GM18868 (cell line): ENCODE measurements at regions not wholly inside any gene's neighbourhood (a gene's known extent, or its start where the extent isn't known, plus 50 kb on each side); places are given as distances from the start of the nearest gene placed in this dataset.

Experiments used
- ATAC-seq: cut with Tn5 transposase; IDR thresholded peaks from one replicate; pipeline ENCODE4 v1.9.1; 2021; ENCODE audit warnings: mild to moderate bottlenecking, moderate library complexity; ENCODE audit not compliant: unreplicated experiment

- no peak for ATAC-seq
Measured at GRCh38 chr4:125735102-125735501, 420.3 kb downstream of the FAT4 start.

- ATAC-seq: no peak
Measured at GRCh38 chr4:125736057-125736456, 421.3 kb downstream of the FAT4 start.

- ATAC-seq: no peak
Measured at GRCh38 chr4:125739760-125740159, 425.0 kb downstream of the FAT4 start.

GRCh38 chr4:125741825-125742452 lies 427.2 kb downstream of the FAT4 start:
- ATAC-seq: peak; percentile 59

GRCh38 chr4:125744891-125745364 lies 430.2 kb downstream of the FAT4 start:
- no peak for ATAC-seq

DNA sequence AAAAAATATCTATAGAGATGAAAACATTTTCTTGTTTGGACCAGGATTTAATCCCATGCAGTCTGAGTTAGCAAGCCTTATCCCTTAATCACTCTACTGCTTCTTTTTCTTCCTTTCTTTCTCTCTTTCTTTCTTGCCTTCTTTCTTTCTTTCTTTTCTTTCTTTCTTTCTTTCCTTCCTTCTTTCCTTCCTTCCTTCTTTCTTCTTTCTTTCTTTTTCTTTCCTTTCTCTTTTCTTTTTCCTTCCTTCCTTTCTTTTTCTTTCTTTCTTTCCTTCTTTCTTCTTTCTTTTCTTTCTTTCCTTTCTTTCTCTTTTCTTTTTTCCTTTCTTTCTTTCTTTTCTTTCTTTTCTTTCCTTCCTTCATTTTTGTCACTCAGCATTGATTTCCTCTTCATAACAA lies 434.6 kb downstream of the FAT4 start:
- ATAC-seq: no peak

DNA sequence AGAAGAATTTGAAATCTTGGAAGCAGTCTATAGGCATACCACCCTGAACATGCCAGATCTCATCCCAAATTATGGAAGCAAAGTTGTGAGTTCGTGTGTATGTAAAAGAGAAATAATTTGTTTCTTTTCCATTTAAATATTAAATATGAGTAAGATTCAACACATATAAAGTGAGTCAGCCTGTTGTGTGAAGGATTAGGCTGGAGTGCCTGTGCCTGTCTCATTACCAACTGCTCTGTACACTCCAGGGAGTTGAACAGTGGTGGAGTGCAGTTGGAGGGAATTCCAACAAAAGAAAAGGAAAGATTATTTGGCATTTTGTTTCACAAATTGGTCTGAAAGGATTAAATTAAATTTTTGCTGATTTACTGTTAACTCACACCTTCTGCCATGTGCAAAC lies 435.6 kb downstream of the FAT4 start:
- ATAC-seq: no peak

DNA sequence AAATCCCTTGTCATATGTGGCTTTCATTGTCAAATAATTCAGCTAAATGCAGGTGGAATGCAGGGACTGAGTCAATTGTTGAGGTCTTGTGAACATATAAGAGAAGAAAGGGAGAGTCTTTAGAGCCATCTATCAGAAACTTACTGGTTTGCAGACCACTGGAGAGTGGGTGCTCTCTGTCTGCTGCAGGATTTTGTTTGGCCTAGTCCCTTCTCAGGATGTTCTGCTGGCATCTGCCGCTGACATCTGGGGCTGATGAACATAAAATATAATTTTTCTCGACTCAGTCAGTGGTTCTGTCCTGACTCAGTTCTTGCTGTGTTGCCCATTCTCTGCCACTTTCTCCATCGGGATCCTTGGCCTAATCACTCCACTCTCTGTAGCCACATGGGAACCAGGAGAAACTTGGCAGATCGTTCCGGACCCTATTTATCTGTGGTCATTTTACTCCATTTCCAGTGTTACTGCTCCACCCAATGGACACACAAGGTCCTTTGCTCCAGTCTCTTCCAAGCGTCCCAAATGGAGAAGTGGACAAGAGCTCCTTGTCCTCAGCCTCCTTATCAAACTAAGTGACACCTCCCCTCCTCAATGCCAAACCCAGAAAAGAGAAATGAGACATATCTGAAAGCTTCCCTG lies 436.2 kb downstream of the FAT4 start:
- no peak for ATAC-seq

- no peak for ATAC-seq
Measured at GRCh38 chr4:125758438-125758837, 443.7 kb downstream of the FAT4 start.

DNA sequence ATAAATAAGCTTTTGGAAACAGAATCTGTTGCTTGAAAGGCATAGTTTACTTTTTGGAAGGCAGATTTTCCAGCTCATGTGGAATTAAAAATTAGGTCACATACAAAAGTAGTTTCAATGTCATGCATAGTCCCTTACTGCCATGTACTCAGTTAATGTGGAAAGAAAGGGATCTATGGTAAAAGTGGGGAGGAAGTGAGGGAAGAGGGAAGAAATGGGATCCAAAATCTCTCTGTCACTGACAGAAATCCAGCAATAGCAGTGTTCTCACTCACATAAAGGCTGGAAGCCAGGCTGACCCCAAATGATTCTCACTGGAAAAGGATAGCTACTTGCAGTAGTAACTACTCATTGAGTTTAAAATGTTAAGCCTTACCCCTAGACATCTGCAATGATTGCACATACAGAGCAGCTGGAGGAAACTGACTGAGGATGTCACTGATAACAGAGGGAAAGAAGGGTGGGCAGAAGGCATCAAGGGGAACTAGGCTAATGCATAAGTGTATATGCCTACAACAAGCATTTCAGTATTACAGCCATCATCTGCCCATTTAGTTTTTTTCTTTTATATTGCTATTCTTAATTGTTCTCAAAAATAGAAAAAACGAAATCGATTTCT lies 445.6 kb downstream of the FAT4 start:
- no peak for ATAC-seq

- ATAC-seq: no peak
Measured at GRCh38 chr4:125760956-125761355, 446.2 kb downstream of the FAT4 start.

DNA sequence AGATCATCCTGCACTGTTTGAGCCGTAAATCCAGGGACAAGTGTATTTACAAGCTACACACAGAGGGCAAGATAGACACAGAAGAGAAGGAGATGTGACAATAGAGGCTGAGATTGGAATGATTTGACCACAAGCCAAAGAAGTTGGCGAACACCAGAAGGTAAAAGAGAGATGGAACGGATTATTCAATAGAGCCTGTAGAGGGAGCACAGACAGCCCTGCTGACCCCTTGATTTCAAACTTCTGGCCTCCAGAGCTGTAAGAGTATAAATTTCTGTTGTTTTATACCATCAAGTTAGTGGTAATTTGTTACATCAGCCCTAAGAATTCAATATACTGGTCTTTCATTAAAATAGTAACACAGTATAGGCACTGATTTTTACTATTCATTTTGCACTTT lies 447.8 kb downstream of the FAT4 start:
- ATAC-seq: no peak

DNA sequence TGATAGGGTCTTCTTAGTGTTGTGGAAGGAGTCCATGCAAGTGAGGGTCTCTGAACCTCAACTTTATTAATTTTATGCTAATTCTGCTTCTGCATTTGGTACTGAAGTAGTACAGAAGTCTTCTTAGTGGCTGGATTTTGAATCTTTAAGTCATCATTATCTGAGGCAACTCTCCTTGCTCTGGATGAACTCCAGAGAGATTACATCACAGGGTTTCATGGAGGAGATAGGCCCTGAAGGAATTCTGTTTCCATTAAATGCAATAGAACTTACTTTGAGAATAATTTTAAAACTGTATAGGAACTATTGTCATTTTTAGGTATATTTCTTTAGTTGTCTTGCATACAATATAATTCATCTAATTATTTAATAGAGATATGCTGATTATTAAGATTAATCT lies 451.2 kb downstream of the FAT4 start:
- no peak for ATAC-seq

DNA sequence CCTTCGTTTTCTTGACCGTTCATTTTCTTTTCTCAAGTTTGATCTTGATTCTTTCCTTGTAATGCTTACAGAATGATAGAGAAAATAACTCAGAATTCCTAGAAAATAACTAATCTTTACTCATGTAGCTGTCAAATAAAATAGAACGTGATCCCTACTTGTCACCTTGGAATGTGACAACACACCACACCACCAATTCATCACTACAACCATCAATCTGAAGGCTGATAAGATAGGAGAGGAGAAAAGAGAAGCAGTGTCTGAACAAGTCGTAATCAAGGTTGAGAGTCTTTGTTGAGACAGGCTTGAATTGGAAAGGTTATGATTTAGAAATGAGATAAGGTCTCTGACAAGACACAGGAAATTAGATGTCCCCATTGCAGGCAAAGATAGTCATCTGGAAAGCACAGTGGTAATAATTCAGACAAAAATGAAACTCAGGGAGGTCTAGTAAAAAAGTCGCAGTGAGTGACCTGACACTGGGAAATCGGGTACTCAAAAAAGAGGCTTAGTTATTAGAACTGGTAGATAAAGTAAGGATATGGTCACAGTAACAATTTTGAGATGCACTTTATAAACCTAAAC lies 456.2 kb downstream of the FAT4 start:
- ATAC-seq: no peak

GRCh38 chr4:125772680-125773079 lies 457.9 kb downstream of the FAT4 start:
- no peak for ATAC-seq

GRCh38 chr4:125773502-125773901 lies 458.7 kb downstream of the FAT4 start:
- ATAC-seq: no peak

DNA sequence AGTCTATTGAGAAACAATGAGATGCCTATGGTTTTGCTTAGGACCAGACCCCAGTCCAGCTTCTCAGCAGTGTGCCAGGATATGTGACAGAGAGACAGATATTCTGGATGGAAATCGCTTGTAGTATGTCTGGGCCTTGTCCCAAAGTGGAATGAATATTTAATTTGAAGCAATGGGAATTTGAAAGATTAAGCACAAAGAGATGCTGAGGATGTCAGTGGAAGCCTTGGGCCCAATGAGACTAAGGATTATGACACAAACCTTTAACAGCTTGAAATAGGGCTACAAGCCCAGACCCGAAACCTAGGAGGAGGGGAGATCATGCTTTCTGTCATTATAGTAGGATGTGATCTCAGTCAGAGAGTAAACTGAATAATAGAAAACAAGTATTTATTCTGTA lies 459.2 kb downstream of the FAT4 start:
- ATAC-seq: no peak

- no peak for ATAC-seq
Measured at GRCh38 chr4:125776146-125776545, 461.4 kb downstream of the FAT4 start.

- ATAC-seq: no peak
Measured at GRCh38 chr4:125780164-125780563, 465.4 kb downstream of the FAT4 start.

DNA sequence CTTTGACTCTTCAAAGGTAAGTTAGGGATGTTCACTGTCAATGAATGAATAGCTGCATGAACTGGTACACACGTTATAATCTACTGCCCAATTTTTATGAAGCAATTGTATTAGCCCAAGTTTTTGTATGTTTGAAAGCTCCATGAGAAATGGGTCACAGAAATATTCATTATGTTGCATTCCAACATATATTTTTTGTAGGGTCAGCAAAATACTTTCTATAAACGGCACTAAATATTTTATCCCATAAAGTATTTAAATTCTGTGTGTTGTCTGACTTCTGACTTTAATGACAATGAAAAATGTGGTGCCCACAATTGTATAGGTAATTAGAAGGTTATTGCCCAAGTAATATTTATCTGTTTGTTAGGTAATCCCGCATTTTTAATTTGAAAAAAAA lies 466.0 kb downstream of the FAT4 start:
- ATAC-seq: no peak

- ATAC-seq: no peak
Measured at GRCh38 chr4:125781651-125782050, 466.9 kb downstream of the FAT4 start.

DNA sequence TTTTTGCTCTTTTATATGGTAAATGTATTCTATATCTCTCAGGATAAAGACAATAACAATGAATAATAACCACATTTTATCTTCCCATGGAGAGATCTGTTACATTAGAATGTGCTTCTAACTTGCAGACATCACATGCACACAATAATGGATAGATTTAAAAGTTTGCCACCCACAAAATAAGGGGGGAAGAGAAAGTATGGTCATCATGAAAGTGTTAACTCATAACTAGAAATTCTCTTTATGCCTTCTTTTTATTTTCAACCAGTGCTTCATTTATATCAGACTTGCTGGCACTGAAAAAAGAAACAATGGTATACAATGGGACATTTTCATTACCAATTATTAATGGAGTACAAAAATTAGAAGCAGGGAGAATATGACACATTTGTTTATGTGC lies 470.0 kb downstream of the FAT4 start:
- no peak for ATAC-seq
